NCI-H446 treated with DMSO at 0.1 percent for 48 hours (cell line): ENCODE measurements at regions not wholly inside any gene's neighbourhood (a gene's known extent, or its start where the extent isn't known, plus 50 kb on each side); places are given as distances from the start of the nearest gene placed in this dataset.
"Not testable (repeated sequence)": the region's sequence is repeated elsewhere in the genome, so short reads cannot be mapped to it uniquely, and the experiment has no call there.

ENCODE experiments used
- DNase-seq: peaks from one replicate; lab custom pipeline; 2025; lab: John Stamatoyannopoulos, UW

GRCh38 chr6:125591796-125592195 is 157.6 kb upstream of the HEY2 start:
- DNase-seq, result not testable (repeated sequence)

- no peak for DNase-seq
These were observed 155.7 kb upstream of the HEY2 start for GRCh38 chr6:125593746-125594145.

GRCh38 chr6:125596020-125596419 is 153.4 kb upstream of the HEY2 start:
- peak; percentile 32 for DNase-seq

GRCh38 chr6:125597411-125598253 is 151.8 kb upstream of the HEY2 start:
- DNase-seq, result no peak

- DNase-seq, result no peak
These were observed 151.0 kb upstream of the HEY2 start for GRCh38 chr6:125598422-125598821.

DNA sequence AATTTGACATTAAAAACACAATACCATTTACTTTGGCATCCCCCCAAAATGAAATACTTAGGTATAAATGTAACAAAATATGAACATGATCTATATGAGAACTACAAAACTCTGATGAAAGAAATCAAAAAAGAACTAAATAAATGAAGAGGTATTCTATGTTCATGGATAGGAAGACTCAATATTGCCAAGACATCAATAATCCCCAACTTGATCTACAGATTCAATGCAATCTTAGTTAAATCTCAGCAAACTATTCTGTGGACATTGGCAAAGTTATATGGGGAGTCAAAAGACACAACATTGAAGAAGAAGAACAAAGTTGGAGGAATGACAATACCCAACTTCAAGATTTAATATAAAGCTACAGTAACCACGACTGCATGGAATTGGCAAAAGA is 145.2 kb upstream of the HEY2 start:
- DNase-seq, result no peak

DNA sequence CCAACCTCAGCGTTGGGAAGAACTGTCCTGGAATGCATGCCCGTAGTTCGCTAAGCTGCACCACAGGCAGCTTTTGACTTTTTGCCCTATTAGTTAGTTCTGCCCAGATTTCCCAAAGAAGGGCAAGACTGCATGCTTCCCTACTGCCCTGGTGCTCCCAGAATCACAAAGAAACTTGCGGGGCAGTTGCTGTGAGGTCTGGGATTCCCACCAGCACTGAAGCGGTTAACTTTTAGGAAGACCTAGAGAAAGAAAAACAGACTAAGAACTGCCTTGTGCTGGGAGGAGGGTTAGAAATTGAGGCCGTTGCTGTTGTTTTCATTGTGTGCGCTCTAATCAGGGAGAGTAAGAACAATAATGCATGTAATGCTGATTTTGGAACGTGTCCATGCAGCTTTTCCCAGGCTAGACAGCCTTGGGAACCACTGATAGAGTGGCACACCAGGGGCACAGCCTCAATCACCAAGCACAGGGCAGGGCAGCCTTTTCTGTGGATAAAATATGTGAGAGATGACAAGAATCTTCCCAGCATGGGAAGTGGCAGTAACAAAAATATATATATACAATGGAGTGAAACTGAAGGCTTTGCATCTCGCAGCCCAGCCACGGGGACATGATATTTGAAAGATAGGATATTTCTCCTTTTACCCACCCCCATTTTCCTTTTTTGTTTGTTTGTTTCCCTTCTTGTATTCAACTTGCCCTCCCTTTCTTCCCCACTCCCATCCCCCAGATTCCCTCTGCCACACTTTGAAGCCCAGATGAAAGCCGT is 137.7 kb upstream of the HEY2 start:
- no peak for DNase-seq

GRCh38 chr6:125612345-125612846 is 137.0 kb upstream of the HEY2 start:
- DNase-seq, result no peak

GRCh38 chr6:125618629-125619028 is 130.8 kb upstream of the HEY2 start:
- DNase-seq, result no peak

DNA sequence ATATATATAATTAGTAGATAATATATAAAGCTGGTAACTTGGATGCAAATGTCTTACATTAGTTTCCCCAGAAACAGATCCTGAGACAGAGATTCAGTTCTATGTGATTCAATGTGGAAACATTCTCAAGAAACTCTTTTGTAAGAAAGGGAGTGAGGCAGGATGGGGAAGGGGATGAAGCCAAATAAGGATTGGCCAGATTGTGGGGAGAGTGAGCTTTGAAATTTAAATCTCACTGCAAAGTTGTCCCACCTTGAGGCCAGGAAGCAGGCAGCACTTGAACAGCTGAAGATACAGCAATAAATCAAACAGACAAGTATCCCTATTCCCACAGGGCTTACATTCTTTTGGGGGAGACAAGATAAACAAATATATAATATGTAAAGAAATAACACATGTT is 126.3 kb upstream of the HEY2 start:
- no peak for DNase-seq

DNA sequence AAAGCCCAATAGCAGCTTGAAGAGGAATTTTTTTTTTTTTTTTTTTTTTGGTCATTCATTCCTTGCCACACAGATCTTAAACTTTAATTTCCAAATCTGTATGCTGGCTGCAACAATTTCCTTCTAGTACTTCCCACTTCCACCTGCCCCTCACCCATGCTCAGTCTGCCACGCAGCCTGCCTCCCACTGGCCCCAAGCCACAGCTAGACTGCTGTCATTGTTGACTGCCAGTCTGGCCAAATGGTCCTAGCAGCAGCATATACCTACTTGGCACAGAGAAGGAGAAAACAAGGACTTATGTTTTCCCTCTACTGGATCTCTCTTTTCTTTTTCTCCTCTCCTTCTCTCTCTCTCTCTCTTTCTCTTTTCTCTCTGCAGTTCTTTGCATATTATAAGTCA is 118.3 kb upstream of the HEY2 start:
- DNase-seq, result no peak

DNA sequence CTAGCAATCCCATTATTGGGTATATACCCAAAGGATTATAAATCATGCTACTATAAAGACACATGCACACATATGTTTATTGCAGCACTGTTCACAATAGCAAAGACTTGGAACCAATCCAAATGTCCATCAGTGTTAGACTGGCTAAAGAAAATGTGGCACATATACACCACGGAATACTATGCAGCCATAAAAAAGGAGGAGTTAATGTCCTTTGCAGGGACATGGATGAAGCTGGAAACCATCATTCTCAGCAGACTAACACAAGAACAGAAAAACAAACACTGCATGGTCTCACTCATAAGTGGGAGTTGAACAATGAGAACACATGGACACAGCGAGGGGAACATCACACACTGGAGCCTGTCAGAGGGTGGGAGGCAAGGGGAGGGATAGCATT is 113.4 kb upstream of the HEY2 start:
- not testable (repeated sequence) for DNase-seq

DNA sequence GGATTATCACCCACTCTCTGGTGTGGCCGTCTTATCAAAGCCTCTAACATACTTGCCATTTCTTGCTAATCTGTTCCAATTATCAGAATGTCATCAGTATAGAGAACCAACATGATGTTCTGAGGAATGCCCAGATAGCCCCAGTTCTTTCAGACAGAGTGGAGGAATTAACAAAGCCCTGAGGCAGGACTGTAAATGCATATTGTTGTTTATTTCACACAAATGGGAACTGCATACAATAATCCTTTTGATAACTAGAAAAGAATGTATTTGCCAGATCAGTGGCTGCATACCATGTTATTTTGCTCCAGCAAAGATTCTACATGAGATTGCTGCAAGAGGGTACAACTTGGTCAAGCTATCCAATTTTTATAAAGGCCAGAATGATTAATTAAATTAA is 112.8 kb upstream of the HEY2 start:
- no peak for DNase-seq

- DNase-seq, result no peak
These were observed 112.2 kb upstream of the HEY2 start for GRCh38 chr6:125637207-125637606.

DNA sequence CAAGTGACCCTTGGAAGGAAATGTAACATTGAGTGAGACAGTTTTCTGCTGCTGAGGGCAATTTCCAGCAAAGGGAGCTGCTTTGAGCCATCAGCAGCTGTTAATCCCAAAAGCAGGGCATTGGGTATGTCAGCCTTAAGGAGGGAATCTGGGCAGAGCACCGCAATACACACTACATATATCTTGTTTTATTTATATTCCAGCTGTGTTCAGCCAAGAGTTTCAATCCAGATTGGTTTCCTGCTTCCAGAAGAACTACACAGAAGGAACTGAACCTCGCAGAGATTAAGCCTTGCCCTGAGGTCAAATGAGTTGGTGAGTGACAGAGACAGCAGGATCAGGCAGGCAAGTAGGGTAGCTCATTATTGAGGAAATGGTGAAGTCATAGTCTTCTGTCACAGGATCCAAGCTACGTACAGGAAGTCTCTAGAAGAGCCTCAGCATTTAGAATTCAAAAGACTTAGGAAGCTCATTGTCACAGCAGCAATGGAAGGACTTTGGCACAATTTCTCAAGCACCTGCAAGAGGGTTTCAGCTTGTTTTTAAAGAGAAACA is 109.9 kb upstream of the HEY2 start:
- no peak for DNase-seq

DNA sequence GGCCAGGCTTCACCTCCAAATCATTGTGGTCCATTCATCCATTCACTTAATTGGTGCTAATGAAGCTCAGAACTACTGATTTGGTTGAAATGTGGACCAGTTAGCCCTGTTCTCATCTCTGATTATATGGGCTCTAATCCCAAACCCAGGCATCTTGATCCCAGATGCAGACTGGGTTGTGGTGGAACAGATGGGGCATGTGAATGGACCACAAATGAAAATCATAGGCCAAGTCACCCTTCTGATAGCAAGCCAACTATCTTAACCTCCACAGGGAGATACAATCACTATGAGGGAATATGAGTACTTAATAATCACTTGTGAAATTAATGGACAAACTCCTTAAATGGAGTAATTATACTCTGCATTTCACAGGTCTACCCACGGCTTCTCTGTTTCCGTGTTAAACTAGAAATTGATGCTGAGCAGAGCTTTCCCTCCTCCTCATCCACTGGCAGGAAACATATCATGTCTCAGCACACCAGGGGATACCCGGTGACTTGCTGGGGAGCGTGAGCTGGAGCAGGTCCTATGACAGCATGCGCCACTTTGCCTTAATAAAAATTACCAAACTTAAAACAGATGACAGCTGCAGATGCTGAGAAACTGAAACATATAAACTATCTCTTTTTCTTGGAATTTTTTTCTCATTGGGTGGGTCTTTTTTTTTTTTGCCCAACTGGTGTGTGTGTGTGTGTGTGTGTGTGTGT is 108.8 kb upstream of the HEY2 start:
- DNase-seq, result no peak

DNA sequence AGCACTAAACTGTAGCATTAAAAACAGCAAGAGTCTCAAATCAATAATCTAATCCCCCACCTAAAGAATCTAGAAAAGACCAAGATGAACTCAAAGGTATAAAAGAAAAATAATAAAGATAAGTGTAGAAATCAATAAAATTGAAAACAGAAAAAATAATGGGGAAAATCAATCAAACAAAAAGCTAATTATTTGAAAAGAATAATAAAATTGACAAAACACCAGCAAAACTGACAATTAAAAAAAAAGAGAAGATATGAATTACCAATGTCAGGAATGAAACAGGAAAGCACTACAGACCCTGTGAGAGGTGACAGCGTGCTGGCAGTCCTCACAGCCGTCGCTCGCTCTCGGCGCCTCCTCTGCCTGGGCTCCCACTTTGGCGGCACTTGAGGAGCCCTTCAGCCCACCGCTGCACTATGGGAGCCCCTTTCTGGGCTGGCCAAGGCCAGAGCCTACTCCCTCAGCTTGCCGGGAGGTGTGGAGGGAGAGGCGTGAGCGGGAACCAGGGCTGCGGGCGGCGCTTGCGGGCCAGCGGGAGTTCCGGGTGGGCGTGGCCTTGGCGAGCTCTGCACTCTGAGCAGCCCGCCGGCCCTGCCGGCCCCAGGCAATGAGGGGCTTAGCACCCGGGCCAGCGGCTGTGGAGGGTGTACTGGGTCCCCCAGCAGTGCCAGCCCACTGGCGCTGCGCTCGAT is 105.3 kb upstream of the HEY2 start:
- not testable (repeated sequence) for DNase-seq

DNA sequence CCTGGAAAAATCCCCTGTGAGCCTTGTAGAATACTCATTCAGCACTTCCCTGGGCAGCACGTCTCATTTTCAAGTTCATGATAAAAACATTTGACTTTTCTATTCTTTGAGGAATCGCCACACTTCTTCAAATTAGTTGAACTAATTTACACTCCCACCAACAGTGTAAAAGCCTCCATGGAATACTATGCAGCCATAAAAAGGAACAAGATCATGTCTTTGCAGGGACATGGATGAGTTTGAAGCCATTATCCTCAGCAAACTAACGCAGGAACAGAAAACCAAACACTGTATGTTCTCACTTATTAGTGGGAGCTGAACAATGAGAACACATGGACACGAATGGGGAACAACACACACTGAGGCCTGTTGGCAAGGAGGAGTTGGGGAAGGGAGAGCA is 102.0 kb upstream of the HEY2 start:
- DNase-seq, result no peak

GRCh38 chr6:125653752-125654151 is 95.7 kb upstream of the HEY2 start:
- DNase-seq, result not testable (repeated sequence)

- no peak for DNase-seq
These were observed 93.9 kb upstream of the HEY2 start for GRCh38 chr6:125655511-125655910.

- no peak for DNase-seq
These were observed 93.1 kb upstream of the HEY2 start for GRCh38 chr6:125656287-125656870.
